ENCODE measurements at regions not wholly inside any gene's neighbourhood (a gene's known extent, or its start where the extent isn't known, plus 50 kb on each side); places are given as distances from the start of the nearest gene placed in this dataset.

- TF ChIP-seq EZH2phosphoT487 (IDR thresholded peaks at IDR 0.05; ENCODE audit: borderline replicate concordance, low read length) (no peak), CTCF (IDR thresholded peaks at IDR 0.05; ENCODE audit: low read depth, low read length, poor library complexity, severe bottlenecking) (no peak)
Measured at GRCh38 chr14:49364752-49365117, 221.4 kb downstream of the RPS29 start.
